ENCODE measurements at regions not wholly inside any gene's neighbourhood (a gene's known extent, or its start where the extent isn't known, plus 50 kb on each side); places are given as distances from the start of the nearest gene placed in this dataset.

DNA sequence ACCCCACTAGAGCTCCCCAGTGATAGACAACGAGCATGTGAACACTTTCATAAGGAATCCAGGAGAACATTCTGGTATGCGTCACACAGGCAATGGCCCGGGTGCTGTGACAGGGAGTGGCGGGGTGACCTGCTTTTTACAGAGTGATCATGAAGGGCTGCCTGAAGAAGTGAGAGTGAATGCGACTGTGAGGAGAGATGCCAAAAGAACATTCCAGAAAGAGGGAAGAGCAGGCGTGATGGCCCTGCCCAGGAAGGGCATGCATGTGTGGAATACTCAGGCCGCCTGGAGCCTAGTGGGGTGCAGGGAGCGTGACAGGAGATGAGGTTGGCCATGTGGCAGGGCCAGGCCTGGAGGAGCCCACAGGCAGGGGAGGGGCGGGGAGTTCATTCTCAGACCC lies 53.8 kb downstream of the FZD10 start:
- no peaks in the 10 kb centered on the region for H3K4me1 ChIP-seq
- intact Hi-C loops (cut with DNase I), result no loop called here

DNA sequence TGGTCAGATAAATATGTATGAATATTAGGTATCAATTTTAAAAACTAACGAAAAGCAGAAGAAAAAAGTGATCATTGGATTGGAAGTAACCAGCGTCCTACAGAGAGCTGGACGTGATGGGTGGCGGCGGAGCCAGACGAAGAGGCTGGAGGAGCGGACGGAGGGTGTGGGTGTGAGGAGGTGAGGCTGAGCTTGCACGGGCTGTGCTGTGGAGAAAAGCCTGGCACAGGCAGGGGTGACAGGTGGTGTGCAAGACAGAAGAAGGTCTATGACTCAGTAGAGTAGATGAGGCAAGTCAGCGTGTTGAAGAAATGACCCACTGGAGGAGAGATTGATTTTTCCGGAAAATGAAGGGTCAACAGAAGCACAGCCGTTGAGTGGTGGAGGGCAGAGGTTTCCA lies 56.4 kb downstream of the FZD10 start:
- TF ChIP-seq POLR2A (IDR thresholded peaks at IDR 0.05), result no peak
- TF ChIP-seq, protein P1, sequence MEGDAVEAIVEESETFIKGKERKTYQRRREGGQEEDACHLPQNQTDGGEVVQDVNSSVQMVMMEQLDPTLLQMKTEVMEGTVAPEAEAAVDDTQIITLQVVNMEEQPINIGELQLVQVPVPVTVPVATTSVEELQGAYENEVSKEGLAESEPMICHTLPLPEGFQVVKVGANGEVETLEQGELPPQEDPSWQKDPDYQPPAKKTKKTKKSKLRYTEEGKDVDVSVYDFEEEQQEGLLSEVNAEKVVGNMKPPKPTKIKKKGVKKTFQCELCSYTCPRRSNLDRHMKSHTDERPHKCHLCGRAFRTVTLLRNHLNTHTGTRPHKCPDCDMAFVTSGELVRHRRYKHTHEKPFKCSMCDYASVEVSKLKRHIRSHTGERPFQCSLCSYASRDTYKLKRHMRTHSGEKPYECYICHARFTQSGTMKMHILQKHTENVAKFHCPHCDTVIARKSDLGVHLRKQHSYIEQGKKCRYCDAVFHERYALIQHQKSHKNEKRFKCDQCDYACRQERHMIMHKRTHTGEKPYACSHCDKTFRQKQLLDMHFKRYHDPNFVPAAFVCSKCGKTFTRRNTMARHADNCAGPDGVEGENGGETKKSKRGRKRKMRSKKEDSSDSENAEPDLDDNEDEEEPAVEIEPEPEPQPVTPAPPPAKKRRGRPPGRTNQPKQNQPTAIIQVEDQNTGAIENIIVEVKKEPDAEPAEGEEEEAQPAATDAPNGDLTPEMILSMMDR (IDR thresholded peaks at IDR 0.05), result no peak
- DNase-seq, result no peak
- H3K27ac ChIP-seq, result no peak overlapping the region
- H3K4me1 ChIP-seq, result no peaks in the 10 kb centered on the region
- H3K36me3 ChIP-seq, result no peaks in the 10 kb centered on the region
- no peak overlapping the region for H3K4me3 ChIP-seq (replicated peaks in 1 of 3)
- intact Hi-C loops (cut with DNase I), result no loop called here
- no peaks in the 10 kb centered on the region for H3K9me3 ChIP-seq
- no peaks in the 10 kb centered on the region for H3K27me3 ChIP-seq
- WGBS, 2 donors, result 86 to 89% methylated on average over 12 of the region's 12 CpGs

More for the DNA sequence above, 53.8 kb downstream of the FZD10 start:
- H3K27ac ChIP-seq, result no peak overlapping the region
- H3K36me3 ChIP-seq, result no peaks in the 10 kb centered on the region
- TF ChIP-seq, protein P1 (IDR thresholded peaks at IDR 0.05), result no peak
- no peak for TF ChIP-seq POLR2A (IDR thresholded peaks at IDR 0.05)
- no peaks in the 10 kb centered on the region for H3K27me3 ChIP-seq
- no peak overlapping the region for H3K4me3 ChIP-seq (replicated peaks in 1 of 3)
- DNase-seq, result no peak
- WGBS, 2 donors, result 78 to 81% methylated on average over 9 of the region's 9 CpGs
- no peaks in the 10 kb centered on the region for H3K9me3 ChIP-seq

DNA sequence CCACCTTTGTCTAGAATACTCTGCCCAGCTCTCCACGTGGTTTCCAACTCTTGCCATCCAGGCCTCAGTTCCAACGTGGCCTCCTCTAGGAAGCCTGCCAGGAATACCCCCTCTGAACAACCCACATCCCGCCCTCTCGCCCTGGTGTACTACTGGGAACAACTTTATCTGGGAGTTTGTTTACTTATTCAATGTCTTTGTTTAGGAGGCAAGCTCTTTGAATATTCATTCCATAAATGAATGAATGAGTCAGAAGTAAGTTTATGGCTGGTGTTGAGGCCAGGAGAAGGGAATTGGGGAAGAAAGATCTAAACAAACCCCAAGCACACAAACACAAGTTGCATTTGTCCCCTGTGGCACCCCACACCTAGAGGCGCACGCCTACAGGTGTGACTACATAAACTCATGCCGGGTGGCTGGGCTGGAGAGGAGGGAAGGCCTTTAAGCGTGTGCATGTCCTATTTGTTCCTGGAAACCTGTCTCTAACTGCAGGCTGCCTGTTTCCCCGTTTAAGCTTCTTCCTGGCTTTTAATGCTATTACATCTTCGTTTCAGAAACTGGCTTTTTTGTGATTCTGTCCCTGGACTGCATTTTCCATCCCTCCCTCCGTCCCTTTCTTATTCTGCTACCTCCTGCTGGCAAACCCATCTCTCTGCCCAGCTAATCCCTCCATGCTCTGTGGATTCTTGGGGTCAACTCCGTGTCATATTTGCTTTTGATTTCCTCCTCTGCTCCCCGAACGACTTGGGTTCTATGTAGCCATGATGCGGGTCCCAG lies 57.9 kb downstream of the FZD10 start:
- DNase-seq, result no peak
- H3K4me1 ChIP-seq, result no peaks in the 10 kb centered on the region
- intact Hi-C loops (cut with DNase I), result no loop called here
- no peaks in the 10 kb centered on the region for H3K9me3 ChIP-seq
- 19 to 22% methylated on average over 15 of the region's 15 CpGs for WGBS, 2 donors
- no peak overlapping the region for H3K4me3 ChIP-seq (replicated peaks in 1 of 3)
- TF ChIP-seq POLR2A (IDR thresholded peaks at IDR 0.05), result no peak
- TF ChIP-seq, protein P1 (IDR thresholded peaks at IDR 0.05), result no peak
- H3K27me3 ChIP-seq, result no peaks in the 10 kb centered on the region
- H3K27ac ChIP-seq, result no peak overlapping the region
- H3K36me3 ChIP-seq, result no peaks in the 10 kb centered on the region

DNA sequence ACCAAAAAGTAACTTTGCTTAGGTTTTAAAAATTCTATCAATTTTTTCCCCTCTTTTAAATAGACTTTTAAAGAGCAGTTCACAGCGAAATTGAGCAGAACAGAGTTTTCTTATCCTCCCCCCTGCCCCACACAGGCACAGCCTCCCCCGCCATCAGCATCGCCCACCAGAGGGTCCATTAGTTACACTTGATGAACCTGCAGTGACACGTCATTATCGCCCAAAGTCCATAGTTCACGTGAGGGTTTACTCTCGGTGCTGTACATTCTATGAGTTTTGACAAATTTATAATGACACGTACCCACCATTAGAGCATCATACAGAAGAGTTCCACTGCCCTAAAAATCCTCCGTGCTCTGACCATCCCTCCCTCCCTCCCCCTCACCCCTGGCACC lies 58.4 kb downstream of the FZD10 start:
- WGBS, 2 donors, result 23 to 37% methylated on average over 9 of the region's 9 CpGs

More for the DNA sequence above, 58.4 kb downstream of the FZD10 start:
- TF ChIP-seq, protein P1 (IDR thresholded peaks at IDR 0.05), result no peak
- no peak for TF ChIP-seq POLR2A (IDR thresholded peaks at IDR 0.05)
- Histone ChIP-seq H3K9me3 (no peaks in the 10 kb centered on the region), H3K4me3 (replicated peaks in 1 of 3) (no peak overlapping the region), H3K27me3 (no peaks in the 10 kb centered on the region), H3K36me3 (no peaks in the 10 kb centered on the region), H3K4me1 (no peaks in the 10 kb centered on the region), H3K27ac (no peak overlapping the region)
- intact Hi-C loops (cut with DNase I), result no loop called here
- DNase-seq, result no peak
